ENCODE measurements at regions not wholly inside any gene's neighbourhood (a gene's known extent, or its start where the extent isn't known, plus 50 kb on each side); places are given as distances from the start of the nearest gene placed in this dataset.
"Not testable (repeated sequence)": the region's sequence is repeated elsewhere in the genome, so short reads cannot be mapped to it uniquely, and the experiment has no call there.

DNA sequence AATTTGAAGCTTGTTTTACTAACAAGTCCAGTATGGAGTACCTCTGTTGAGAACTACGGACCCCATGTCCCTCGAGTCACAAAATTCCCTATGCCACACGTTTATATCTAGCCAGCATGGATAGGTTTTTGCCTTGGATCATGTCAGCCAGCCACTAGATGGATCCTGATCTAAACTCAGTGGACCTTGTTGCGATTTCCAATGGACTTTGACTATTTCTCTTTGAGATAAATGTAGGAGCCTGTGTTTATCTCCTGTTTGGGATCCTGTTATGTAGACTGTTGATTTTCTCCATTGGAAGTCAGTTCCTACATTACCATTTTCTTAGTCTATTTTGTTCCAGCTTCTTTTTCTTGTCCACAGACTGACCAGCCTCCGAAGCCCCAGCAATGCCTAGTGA lies 127.1 kb upstream of the BMAL1 start:
- intact Hi-C loops (cut with micrococcal nuclease): no loop called here
- Mint-ChIP-seq H3K27ac (no peak overlapping the region), H3K9me3 (peaks cover 4% of the 10 kb centered on the region), H3K36me3 (ENCODE audit: low read depth) (no peaks in the 10 kb centered on the region), H3K4me3 (no peak overlapping the region), H3K27me3 (peaks cover 9% of the 10 kb centered on the region), H3K4me1 (no peaks in the 10 kb centered on the region)
- DNase-seq: no peak

GRCh38 chr11:13152264-13152663 lies 125.3 kb upstream of the BMAL1 start:
- Mint-ChIP-seq H3K4me1 (peaks cover 2% of the 10 kb centered on the region), H3K36me3 (ENCODE audit: low read depth) (no peaks in the 10 kb centered on the region), H3K27me3 (peaks cover 6% of the 10 kb centered on the region), H3K4me3 (no peak overlapping the region), H3K27ac (no peak overlapping the region), H3K9me3 (peaks cover 15% of the 10 kb centered on the region)
- no peak for DNase-seq
- intact Hi-C loops (cut with micrococcal nuclease): no loop called here

DNA sequence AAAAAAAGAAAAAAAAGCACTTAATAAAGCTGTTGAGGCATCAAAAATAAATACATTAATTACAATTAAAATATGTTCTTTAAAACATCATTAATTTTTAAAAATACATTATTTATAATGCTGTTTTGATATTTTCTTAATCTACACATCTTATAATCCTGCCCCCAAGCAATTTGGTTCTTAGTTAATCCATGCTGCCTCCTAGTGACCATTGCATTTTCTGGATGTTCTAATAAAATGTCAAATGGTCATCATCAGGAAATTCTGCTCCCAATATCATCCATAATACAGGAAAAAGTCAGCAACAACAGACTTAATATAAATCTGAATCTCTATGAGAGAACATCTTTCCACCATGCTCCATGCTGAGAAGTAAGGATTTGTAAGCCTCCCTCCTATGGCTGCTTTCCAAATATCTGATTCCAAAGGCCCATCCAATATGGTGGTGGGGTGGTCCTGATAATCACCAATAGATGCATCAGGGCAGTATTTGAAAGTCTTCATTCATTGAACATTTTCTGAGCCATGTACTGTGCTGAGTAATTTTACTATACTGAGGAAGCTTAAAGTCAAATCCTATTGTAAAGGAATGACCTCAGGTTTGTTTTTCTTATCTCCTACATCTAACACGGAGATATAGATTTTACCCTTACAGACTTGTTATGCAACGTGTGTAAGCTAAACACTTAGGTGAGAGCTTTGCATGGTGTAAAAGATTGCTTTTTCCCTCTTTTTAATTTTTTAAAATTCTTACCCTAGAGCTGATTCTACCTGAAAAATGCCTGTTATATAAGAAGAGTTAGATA lies 124.7 kb upstream of the BMAL1 start:
- intact Hi-C loops (cut with micrococcal nuclease): no loop called here
- Mint-ChIP-seq H3K4me3 (no peak overlapping the region), H3K27me3 (peaks cover 6% of the 10 kb centered on the region), H3K4me1 (peaks cover 2% of the 10 kb centered on the region), H3K36me3 (ENCODE audit: low read depth) (no peaks in the 10 kb centered on the region), H3K27ac (no peak overlapping the region), H3K9me3 (peaks cover 18% of the 10 kb centered on the region)
- no peak for DNase-seq

DNA sequence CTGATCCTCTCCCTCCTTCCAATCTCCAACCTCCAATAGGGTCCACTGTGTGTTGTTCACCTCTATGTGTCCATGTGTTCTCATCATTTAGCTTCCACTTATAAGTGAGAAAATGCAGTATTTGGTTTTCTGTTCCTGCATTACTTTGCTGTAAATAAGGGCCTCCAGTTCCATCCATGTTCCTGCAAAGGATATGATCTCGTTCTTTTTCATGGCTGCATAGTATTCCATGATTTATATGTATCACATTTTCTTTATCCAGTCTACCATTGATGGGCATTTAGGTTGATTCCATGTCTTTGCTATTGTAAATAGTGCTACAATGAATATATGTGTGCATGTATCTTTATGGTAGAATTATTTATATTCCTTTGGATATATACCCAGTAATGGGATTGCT lies 123.2 kb upstream of the BMAL1 start:
- H3K4me1 Mint-ChIP-seq; DNase-seq; H3K27me3 Mint-ChIP-seq; intact Hi-C loops (cut with micrococcal nuclease); H3K27ac Mint-ChIP-seq; H3K36me3 Mint-ChIP-seq (ENCODE audit: low read depth); H3K4me3 Mint-ChIP-seq: not testable (repeated sequence)
- H3K9me3 Mint-ChIP-seq: peaks cover 23% of the 10 kb centered on the region

DNA sequence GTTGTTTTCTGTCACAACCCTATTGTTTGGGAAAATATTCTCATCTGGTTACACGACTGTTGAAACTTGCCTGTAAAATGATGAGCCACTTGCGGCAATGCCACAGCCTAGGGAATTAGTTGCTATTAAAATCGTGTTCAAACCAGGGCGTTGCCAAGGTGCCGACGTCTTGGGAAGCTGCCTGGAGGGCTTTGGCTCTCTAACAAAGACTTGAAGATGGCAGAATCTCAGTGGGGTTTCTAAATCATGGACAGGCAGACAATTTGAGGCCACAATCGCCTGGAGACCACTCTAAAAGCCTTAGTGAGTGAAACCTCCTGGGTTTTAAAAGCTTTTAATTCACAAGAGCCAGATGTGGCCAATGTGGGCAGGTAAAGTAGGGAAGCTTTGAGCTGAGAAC lies 117.2 kb upstream of the BMAL1 start:
- DNase-seq: peak; percentile 48
- H3K27ac Mint-ChIP-seq: no peak overlapping the region
- H3K9me3 Mint-ChIP-seq: peaks cover 20% of the 10 kb centered on the region
- no peaks in the 10 kb centered on the region for H3K36me3 Mint-ChIP-seq (ENCODE audit: low read depth)
- H3K27me3 Mint-ChIP-seq: no peaks in the 10 kb centered on the region
- intact Hi-C loops (cut with micrococcal nuclease): no loop called here
- peaks cover 2% of the 10 kb centered on the region for H3K4me1 Mint-ChIP-seq
- H3K4me3 Mint-ChIP-seq: no peak overlapping the region

GRCh38 chr11:13160806-13161205 lies 116.8 kb upstream of the BMAL1 start:
- Mint-ChIP-seq H3K27me3 (no peaks in the 10 kb centered on the region), H3K36me3 (ENCODE audit: low read depth) (no peaks in the 10 kb centered on the region), H3K9me3 (peaks cover 15% of the 10 kb centered on the region), H3K4me1 (peaks cover 2% of the 10 kb centered on the region), H3K27ac (no peak overlapping the region), H3K4me3 (no peak overlapping the region)
- no peak for DNase-seq
- intact Hi-C loops (cut with micrococcal nuclease): no loop called here

- peaks cover 2% of the 10 kb centered on the region for H3K9me3 Mint-ChIP-seq
- H3K36me3 Mint-ChIP-seq (ENCODE audit: low read depth): no peaks in the 10 kb centered on the region
- peaks cover 3% of the 10 kb centered on the region for H3K27me3 Mint-ChIP-seq
- H3K4me1 Mint-ChIP-seq: no peaks in the 10 kb centered on the region
- H3K4me3 Mint-ChIP-seq: no peak overlapping the region
- no peak for DNase-seq
- no peak overlapping the region for H3K27ac Mint-ChIP-seq
- intact Hi-C loops (cut with micrococcal nuclease): no loop called here
These were observed 114.4 kb upstream of the BMAL1 start for GRCh38 chr11:13163158-13163557.

DNA sequence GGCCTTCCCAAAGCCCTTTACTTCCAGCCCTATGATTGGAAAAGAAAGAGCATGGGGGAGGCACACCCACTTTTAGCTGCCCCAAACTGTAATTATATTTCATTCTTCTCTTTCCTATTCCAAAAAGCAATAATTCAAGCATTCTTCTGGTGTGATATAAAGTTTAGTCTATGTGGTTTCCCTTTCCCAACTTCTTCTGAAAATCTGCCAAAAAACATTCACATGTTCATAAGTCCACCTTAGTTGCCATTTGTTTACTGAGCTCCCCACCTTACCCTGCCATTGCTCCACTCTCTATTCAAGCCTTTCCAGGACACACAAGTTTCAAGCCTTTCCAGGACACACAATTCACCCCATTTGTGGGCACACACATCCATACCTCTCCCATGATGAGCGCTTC lies 111.6 kb upstream of the BMAL1 start:
- no peak for DNase-seq
- Mint-ChIP-seq H3K36me3 (ENCODE audit: low read depth) (no peaks in the 10 kb centered on the region), H3K9me3 (no peaks in the 10 kb centered on the region), H3K27ac (no peak overlapping the region), H3K4me1 (no peaks in the 10 kb centered on the region), H3K4me3 (no peak overlapping the region), H3K27me3 (peaks cover 4% of the 10 kb centered on the region)
- intact Hi-C loops (cut with micrococcal nuclease): no loop called here

- Mint-ChIP-seq H3K9me3 (no peaks in the 10 kb centered on the region), H3K27ac (no peak overlapping the region), H3K27me3 (peaks cover 7% of the 10 kb centered on the region), H3K4me1 (no peaks in the 10 kb centered on the region), H3K4me3 (no peak overlapping the region), H3K36me3 (ENCODE audit: low read depth) (no peaks in the 10 kb centered on the region)
- DNase-seq: no peak
- intact Hi-C loops (cut with micrococcal nuclease): no loop called here
These were observed 109.3 kb upstream of the BMAL1 start for GRCh38 chr11:13168271-13168670.

DNA sequence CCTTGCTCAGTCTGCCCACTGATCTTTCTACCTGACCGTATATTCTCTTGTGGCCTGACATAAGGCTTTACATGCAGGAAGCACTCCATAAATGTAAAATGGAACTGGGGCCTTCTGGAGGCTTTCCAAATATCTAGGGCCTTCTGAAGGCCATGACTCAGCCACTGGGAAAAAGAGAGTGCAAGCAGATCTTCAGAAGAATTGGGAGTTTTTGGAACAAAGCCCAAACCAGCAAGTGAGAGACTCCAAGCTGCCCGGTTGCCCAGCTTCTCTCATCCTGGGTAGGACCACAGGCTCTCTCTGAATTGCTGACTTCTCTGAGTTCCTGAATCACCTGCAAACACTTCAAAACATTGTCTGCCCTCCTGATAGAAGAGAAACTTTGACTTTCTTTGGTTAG lies 107.9 kb upstream of the BMAL1 start:
- Mint-ChIP-seq H3K27ac (no peak overlapping the region), H3K36me3 (ENCODE audit: low read depth) (no peaks in the 10 kb centered on the region), H3K4me1 (no peaks in the 10 kb centered on the region), H3K4me3 (no peak overlapping the region), H3K9me3 (no peaks in the 10 kb centered on the region), H3K27me3 (peaks cover 15% of the 10 kb centered on the region)
- intact Hi-C loops (cut with micrococcal nuclease): no loop called here
- DNase-seq: no peak

DNA sequence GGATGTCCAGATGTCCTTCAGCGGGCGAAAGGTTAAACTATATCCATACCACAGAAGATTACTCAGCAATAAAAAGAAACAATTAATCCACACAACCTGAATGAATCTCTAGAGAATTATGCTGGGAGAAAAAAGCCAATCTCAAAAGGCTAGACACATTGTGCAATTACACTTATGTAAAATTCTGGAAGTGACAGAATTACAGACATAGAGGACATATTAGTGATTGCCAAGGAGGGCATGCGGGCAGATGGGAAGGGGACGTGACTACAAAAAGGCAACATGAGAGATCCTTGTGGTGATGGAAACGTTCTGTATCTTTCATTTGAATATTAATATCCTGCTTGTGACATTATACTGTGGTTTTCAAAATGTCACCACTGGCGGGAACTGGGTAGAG lies 103.5 kb upstream of the BMAL1 start:
- Mint-ChIP-seq H3K4me3 (no peak overlapping the region), H3K27ac (no peak overlapping the region), H3K27me3 (peaks cover 26% of the 10 kb centered on the region), H3K36me3 (ENCODE audit: low read depth) (no peaks in the 10 kb centered on the region), H3K9me3 (no peaks in the 10 kb centered on the region), H3K4me1 (no peaks in the 10 kb centered on the region)
- no peak for DNase-seq
- intact Hi-C loops (cut with micrococcal nuclease): no loop called here

DNA sequence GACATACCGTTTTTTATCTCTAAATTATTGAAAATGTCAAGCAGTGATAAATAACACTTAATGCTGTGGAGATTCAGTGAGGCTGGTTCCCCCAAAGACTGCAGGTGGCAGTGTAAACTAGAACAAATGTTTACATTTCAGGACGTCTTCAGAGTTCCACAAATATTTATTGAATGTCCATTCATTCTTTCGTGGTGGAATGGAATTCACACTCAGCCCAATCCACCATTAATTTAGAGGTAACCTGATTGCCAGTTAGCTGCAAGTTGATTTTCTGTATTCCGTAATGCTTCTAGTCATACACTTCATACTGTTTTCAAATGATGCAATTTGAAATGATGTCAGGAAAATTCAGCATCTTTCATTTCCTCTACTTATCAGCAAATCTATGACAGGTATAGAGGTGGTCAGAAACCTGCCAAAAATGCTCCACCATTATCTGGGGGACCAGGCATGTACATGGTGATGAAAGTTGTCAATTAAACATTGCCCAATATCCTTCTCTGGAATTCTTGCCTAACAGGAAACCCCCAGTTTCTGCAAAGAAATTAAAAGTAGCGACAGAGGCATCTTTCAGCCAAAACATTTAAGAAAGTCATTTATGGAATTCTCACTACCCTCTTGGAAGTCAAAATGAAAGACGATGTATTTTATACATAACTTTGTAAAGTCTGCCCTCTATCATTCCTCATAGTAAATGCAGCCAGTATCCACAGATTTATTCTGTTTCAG lies 94.3 kb upstream of the BMAL1 start:
- Mint-ChIP-seq H3K36me3 (ENCODE audit: low read depth) (no peaks in the 10 kb centered on the region), H3K27me3 (peaks cover 14% of the 10 kb centered on the region), H3K9me3 (peaks cover 7% of the 10 kb centered on the region), H3K4me3 (peak overlapping the region; percentile 21), H3K27ac (no peak overlapping the region), H3K4me1 (peaks cover 9% of the 10 kb centered on the region)
- intact Hi-C loops (cut with micrococcal nuclease): loop anchor here (1.0 to 2.0 kb wide), 4 partner anchors 25 to 219 kb away; no protein-coding TSS in a partner anchor
- peak; percentile 63 for DNase-seq

GRCh38 chr11:13183826-13184196 lies 93.8 kb upstream of the BMAL1 start:
- peaks cover 11% of the 10 kb centered on the region for H3K9me3 Mint-ChIP-seq
- peaks cover 16% of the 10 kb centered on the region for H3K27me3 Mint-ChIP-seq
- peaks cover 9% of the 10 kb centered on the region for H3K4me1 Mint-ChIP-seq
- no peak overlapping the region for H3K27ac Mint-ChIP-seq
- no peak overlapping the region for H3K4me3 Mint-ChIP-seq
- intact Hi-C loops (cut with micrococcal nuclease): loop anchor here (1.0 to 2.0 kb wide), 4 partner anchors 24 to 220 kb away; no protein-coding TSS in a partner anchor
- DNase-seq: peak; percentile 50
- H3K36me3 Mint-ChIP-seq (ENCODE audit: low read depth): no peaks in the 10 kb centered on the region

- no peak overlapping the region for H3K4me3 Mint-ChIP-seq
- peaks cover 16% of the 10 kb centered on the region for H3K27me3 Mint-ChIP-seq
- H3K9me3 Mint-ChIP-seq: peaks cover 13% of the 10 kb centered on the region
- no peak for DNase-seq
- H3K36me3 Mint-ChIP-seq (ENCODE audit: low read depth): no peaks in the 10 kb centered on the region
- intact Hi-C loops (cut with micrococcal nuclease): no loop called here
- peaks cover 9% of the 10 kb centered on the region for H3K4me1 Mint-ChIP-seq
- H3K27ac Mint-ChIP-seq: no peak overlapping the region
These were observed 93.2 kb upstream of the BMAL1 start for GRCh38 chr11:13184295-13184794.
